GM18511 (cell line): ENCODE measurements at regions not wholly inside any gene's neighbourhood (a gene's known extent, or its start where the extent isn't known, plus 50 kb on each side); places are given as distances from the start of the nearest gene placed in this dataset.
"Not testable (repeated sequence)": the region's sequence is repeated elsewhere in the genome, so short reads cannot be mapped to it uniquely, and the experiment has no call there.

Experiments used
- ATAC-seq: cut with Tn5 transposase; IDR thresholded peaks from one replicate; pipeline ENCODE4 v1.9.1; 2021; ENCODE audit warnings: mild to moderate bottlenecking, moderate library complexity; ENCODE audit not compliant: unreplicated experiment

DNA sequence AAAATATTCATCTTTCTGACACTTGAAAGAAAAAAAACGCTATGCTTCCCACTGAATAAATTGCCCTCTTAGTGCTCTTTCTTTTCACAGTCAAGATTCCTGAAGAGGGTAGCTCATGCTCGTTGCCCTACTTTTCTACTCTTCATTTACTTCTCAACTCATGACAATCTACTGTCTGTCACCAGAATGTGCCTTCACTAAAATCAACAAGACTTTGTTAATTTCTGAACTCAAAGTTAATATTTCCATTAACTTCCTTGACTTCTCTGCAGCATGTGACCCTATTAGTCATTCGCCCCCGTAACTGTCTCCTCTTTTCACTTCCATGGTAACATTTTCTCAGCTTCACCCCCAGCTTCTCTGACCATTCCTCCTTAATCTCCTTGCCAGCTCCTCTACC is 98.9 kb upstream of the MAPRE2 start:
- ATAC-seq: no peak

DNA sequence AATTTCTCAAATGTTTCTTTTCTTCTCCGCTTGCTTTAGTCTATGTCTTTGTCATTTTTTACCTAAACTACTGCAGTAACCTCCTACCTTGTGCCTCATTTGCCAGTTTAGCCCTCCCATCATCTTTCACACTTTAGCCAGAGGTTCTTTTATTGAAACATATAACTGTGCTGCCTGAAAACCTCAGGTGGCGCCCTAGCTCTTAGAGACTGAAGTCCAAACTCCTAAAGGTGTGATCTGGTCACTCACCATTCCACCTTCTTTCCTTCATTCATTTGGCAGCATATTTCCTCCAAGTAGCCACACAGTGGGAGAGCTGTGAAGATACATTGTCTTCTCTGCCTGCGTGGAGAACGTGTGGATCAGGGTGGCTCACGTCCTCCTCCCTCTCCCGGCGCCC is 98.2 kb upstream of the MAPRE2 start:
- no peak for ATAC-seq

DNA sequence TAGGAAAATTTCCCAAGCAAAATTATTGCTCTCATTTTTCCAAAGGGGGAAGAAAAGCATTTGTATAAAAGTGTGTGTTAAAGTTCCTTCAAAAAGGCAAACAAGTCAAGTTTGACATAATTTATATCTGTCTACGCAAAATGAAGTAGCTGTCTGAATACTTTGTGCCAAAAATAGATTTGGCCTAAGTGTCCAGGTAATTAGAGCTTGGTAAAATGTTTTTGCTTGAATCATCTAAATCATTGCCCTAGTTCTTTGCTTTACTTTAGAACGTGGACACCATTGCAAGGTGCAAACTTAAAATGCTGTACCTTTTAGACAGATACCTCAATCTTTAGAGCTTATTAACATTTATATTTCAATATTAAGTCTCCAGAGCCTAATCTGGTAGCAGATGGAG is 97.6 kb upstream of the MAPRE2 start:
- ATAC-seq: no peak

GRCh38 chr18:34947711-34948125 is 93.5 kb upstream of the MAPRE2 start:
- no peak for ATAC-seq

GRCh38 chr18:34951625-34952379 is 89.4 kb upstream of the MAPRE2 start:
- no peak for ATAC-seq

- no peak for ATAC-seq
Observed at GRCh38 chr18:34953212-34953611, 88.0 kb upstream of the MAPRE2 start.

GRCh38 chr18:34955494-34955893 is 85.7 kb upstream of the MAPRE2 start:
- ATAC-seq: not testable (repeated sequence)

DNA sequence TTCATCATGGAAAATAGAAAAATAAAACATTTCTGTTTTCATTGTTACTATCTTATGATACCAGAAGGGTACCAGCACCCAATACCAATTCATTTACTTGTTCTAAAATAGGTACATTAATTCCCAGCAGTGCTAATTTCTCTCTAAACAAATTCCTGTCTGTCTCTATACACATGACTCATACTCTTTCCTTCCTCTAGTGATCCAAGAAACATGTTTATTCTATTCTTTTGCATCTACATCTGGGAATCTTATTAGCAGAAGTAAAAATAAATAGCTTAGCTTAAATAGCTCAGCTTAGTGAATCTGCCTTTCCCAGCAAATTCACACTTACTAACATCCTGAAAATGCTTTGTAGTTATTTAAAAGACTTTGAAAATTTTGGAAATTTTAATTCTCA is 84.5 kb upstream of the MAPRE2 start:
- no peak for ATAC-seq

GRCh38 chr18:34957119-34957863 is 83.9 kb upstream of the MAPRE2 start:
- ATAC-seq: no peak

DNA sequence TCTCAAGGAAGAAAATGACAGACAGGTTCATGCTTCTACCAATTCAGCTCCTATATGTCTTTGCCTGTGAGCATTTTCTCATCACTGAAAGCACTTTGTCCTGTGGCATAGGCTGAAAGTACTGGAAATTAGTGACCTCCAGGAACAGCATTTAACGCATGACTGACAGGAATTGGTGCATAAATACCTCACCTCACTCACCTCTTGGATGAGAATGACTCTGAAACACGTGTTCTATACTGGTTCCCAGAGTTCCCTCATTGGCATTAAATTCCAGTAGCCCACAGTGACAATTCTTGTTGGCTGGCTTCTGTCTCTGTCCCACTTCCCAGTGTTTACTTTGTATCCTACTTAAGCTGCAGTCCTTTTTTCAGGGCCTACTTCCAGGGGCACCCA is 83.4 kb upstream of the MAPRE2 start:
- ATAC-seq: no peak

GRCh38 chr18:34959211-34959829 is 81.9 kb upstream of the MAPRE2 start:
- ATAC-seq: no peak

GRCh38 chr18:34959989-34960388 is 81.2 kb upstream of the MAPRE2 start:
- ATAC-seq: no peak

DNA sequence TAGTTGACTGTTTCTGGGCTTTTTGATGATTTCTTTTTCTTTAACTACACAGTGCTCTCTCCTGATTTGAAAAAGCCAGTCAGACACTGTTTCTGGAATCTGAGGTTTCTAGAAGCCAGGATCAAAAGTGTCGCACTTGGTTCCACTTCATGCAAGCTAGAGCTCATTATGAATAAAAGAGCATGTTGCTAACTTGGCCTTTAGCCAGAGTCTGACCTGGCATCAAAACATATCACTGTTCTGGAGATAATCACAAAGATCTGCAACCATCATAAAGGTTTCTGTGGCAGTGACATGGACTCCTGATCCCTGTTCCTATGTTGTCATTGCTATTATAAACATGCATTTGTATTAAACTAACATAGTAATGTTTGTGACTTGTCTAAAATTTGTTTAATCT is 76.1 kb upstream of the MAPRE2 start:
- ATAC-seq: no peak

GRCh38 chr18:34965566-34965965 is 75.6 kb upstream of the MAPRE2 start:
- no peak for ATAC-seq

DNA sequence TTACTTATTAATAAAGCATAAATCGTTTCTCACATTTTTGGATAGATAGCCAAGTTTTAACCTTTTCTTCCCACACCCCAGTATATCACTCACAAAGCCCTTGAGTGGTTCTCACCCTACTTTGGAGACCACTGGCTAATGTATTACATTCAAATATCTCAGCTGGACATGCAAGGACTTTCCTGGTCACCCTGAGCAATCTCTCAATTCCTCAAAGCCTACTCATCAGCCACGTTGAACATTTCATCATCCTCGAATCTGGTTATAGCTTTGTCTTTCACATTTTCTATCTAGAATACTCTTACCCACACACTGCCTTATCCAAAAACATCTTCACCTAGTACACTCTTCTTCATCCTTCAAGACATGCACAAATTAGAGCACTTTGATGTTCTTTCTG is 71.1 kb upstream of the MAPRE2 start:
- ATAC-seq: no peak

GRCh38 chr18:34971313-34971712 is 69.9 kb upstream of the MAPRE2 start:
- ATAC-seq: no peak

- ATAC-seq: no peak
Observed at GRCh38 chr18:34972765-34973414, 68.3 kb upstream of the MAPRE2 start.

DNA sequence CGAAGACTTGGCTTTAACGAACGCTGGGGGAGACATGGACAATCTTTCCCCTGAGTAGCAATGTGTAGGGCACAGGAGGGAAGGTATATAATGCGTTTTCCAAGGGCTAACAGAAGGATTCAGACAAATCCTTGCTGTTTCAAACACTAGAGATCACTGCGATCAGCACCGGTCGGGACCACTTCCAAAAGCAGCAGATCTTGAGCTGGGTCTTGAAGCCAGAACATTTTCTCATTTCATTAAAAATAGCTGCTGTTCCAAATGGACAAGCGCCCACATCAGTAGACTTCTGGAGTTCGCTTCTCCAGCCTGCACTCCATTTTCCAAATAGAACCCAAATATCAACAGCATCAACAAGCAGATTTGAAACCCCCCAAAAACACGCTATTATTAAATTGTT is 65.1 kb upstream of the MAPRE2 start:
- no peak for ATAC-seq

GRCh38 chr18:34976534-34976898 is 64.7 kb upstream of the MAPRE2 start:
- peak; percentile 2 for ATAC-seq

GRCh38 chr18:34976899-34977837 is 64.0 kb upstream of the MAPRE2 start:
- peak; percentile 63 for ATAC-seq
